ENCODE measurements at regions not wholly inside any gene's neighbourhood (a gene's known extent, or its start where the extent isn't known, plus 50 kb on each side); places are given as distances from the start of the nearest gene placed in this dataset.
"Not testable (repeated sequence)": the region's sequence is repeated elsewhere in the genome, so short reads cannot be mapped to it uniquely, and the experiment has no call there.

GRCh38 chr14:106470028-106470427, 943.6 kb downstream of the TMEM121 start:
- H3K9ac ChIP-seq (replicated peaks in 1 of 4; ENCODE audit: extremely low read depth in 1 of 4, low read depth in 3 of 4, low read length in 3 of 4); H3K23ac ChIP-seq (ENCODE audit: insufficient read length); H3K14ac ChIP-seq (ENCODE audit: insufficient read length); H3K9me3 ChIP-seq (ENCODE audit: insufficient read depth in 2 of 2, low read depth in 1 of 2, low read length in 1 of 2); H4K20me1 ChIP-seq (replicated peaks in 1 of 2; ENCODE audit: control insufficient read depth in 1 of 2, insufficient read depth in 2 of 2, low read length in 2 of 2); H3K4ac ChIP-seq (replicated peaks; ENCODE audit: insufficient read length, low read depth, low read length); H4K91ac ChIP-seq (replicated peaks; ENCODE audit: insufficient read length, low read length); H3K23me2 ChIP-seq (ENCODE audit: low read depth, low read length); H3K4me3 ChIP-seq (ENCODE audit: extremely low read depth in 1 of 4, insufficient read depth in 2 of 4, low read depth in 3 of 4, low read length in 4 of 4); H3K18ac ChIP-seq (ENCODE audit: extremely low read depth, low read length); H2BK120ac ChIP-seq (replicated peaks; ENCODE audit: low read depth, low read length); H2BK5ac ChIP-seq (ENCODE audit: low read depth, low read length); H3K56ac ChIP-seq (replicated peaks; ENCODE audit: insufficient read length, low read depth, low read length); H3K79me2 ChIP-seq (ENCODE audit: control insufficient read depth in 1 of 2, insufficient read depth in 2 of 2, low read length in 2 of 2); H3K4me1 ChIP-seq (replicated peaks in 1 of 4; ENCODE audit: control insufficient read depth in 3 of 4, insufficient read depth in 4 of 4, low read length in 3 of 4); H2AK5ac ChIP-seq (ENCODE audit: low read depth, low read length); H3K36me3 ChIP-seq (ENCODE audit: control insufficient read depth in 2 of 4, insufficient read depth in 4 of 4, low read length in 3 of 4); H2BK20ac ChIP-seq (ENCODE audit: low read length); POLR2A ChIA-PET (ENCODE audit: partially characterized antibody); H3K27ac ChIP-seq (ENCODE audit: low read depth, low read length); H3K4me2 ChIP-seq (ENCODE audit: insufficient read depth in 1 of 2, low read depth in 2 of 2, low read length in 2 of 2); H2BK12ac ChIP-seq (ENCODE audit: low read depth, low read length); H3K79me1 ChIP-seq (ENCODE audit: low read depth, low read length); H2AFZ ChIP-seq (ENCODE audit: low read length); FAIRE-seq; H4K8ac ChIP-seq (ENCODE audit: extremely low read depth, insufficient read depth, low read length); DNase-seq (ENCODE audit: low read depth in 1 of 2, low spot score in 2 of 2); H3K27me3 ChIP-seq (replicated peaks in 1 of 4; ENCODE audit: control insufficient read depth in 3 of 4, extremely low read depth in 1 of 4, insufficient read depth in 3 of 4, low read length in 3 of 4); H4K5ac ChIP-seq (ENCODE audit: insufficient read length, low read depth, low read length); H2BK15ac ChIP-seq (ENCODE audit: low read length): not testable (repeated sequence)
- WGBS, 2 experiments (ENCODE audit: extremely low coverage in 1 of 2, insufficient coverage in 1 of 2, insufficient read length in 1 of 2, insufficient replicate concordance in 2 of 2, low coverage in 1 of 2, low lambda C conversion rate in 2 of 2, missing lambda C conversion rate in 1 of 2): 64% methylated on average over 3 of the region's 3 CpGs; no CpG with 5 or more reads in 1 of the 2 experiments
- CTCF ChIA-PET (ENCODE audit: partially characterized antibody): interaction anchor here (0.9 to 1.2 kb wide), 2 partner anchors 44 to 92 kb away, joined by 3 to 4 read pairs; no protein-coding TSS in a partner anchor

GRCh38 chr14:106474261-106475028, 948.1 kb downstream of the TMEM121 start:
- H3K9ac ChIP-seq (replicated peaks in 1 of 4; ENCODE audit: extremely low read depth in 1 of 4, low read depth in 3 of 4, low read length in 3 of 4); H4K91ac ChIP-seq (replicated peaks; ENCODE audit: insufficient read length, low read length); H3K9me3 ChIP-seq (ENCODE audit: insufficient read depth in 2 of 2, low read depth in 1 of 2, low read length in 1 of 2); H3K18ac ChIP-seq (ENCODE audit: extremely low read depth, low read length); H3K4me1 ChIP-seq (replicated peaks in 1 of 4; ENCODE audit: control insufficient read depth in 3 of 4, insufficient read depth in 4 of 4, low read length in 3 of 4); H2BK15ac ChIP-seq (ENCODE audit: low read length); H2BK120ac ChIP-seq (replicated peaks; ENCODE audit: low read depth, low read length); H3K23me2 ChIP-seq (ENCODE audit: low read depth, low read length); H2BK12ac ChIP-seq (ENCODE audit: low read depth, low read length); H3K14ac ChIP-seq (ENCODE audit: insufficient read length); H2AK5ac ChIP-seq (ENCODE audit: low read depth, low read length); H3K36me3 ChIP-seq (ENCODE audit: control insufficient read depth in 2 of 4, insufficient read depth in 4 of 4, low read length in 3 of 4); H3K27ac ChIP-seq (ENCODE audit: low read depth, low read length); FAIRE-seq; CTCF ChIA-PET (ENCODE audit: partially characterized antibody); H3K4me2 ChIP-seq (ENCODE audit: insufficient read depth in 1 of 2, low read depth in 2 of 2, low read length in 2 of 2); H4K8ac ChIP-seq (ENCODE audit: extremely low read depth, insufficient read depth, low read length); H3K79me1 ChIP-seq (ENCODE audit: low read depth, low read length); DNase-seq (ENCODE audit: low read depth in 1 of 2, low spot score in 2 of 2); H2AFZ ChIP-seq (ENCODE audit: low read length); H3K4me3 ChIP-seq (ENCODE audit: extremely low read depth in 1 of 4, insufficient read depth in 2 of 4, low read depth in 3 of 4, low read length in 4 of 4); POLR2A ChIA-PET (ENCODE audit: partially characterized antibody); H3K4ac ChIP-seq (replicated peaks; ENCODE audit: insufficient read length, low read depth, low read length); H3K27me3 ChIP-seq (replicated peaks in 1 of 4; ENCODE audit: control insufficient read depth in 3 of 4, extremely low read depth in 1 of 4, insufficient read depth in 3 of 4, low read length in 3 of 4); H2BK5ac ChIP-seq (ENCODE audit: low read depth, low read length); H2BK20ac ChIP-seq (ENCODE audit: low read length); H3K23ac ChIP-seq (ENCODE audit: insufficient read length); H3K56ac ChIP-seq (replicated peaks; ENCODE audit: insufficient read length, low read depth, low read length); H4K20me1 ChIP-seq (replicated peaks in 1 of 2; ENCODE audit: control insufficient read depth in 1 of 2, insufficient read depth in 2 of 2, low read length in 2 of 2); H4K5ac ChIP-seq (ENCODE audit: insufficient read length, low read depth, low read length); H3K79me2 ChIP-seq (ENCODE audit: control insufficient read depth in 1 of 2, insufficient read depth in 2 of 2, low read length in 2 of 2): not testable (repeated sequence)
- WGBS, 2 experiments (ENCODE audit: extremely low coverage in 1 of 2, insufficient coverage in 1 of 2, insufficient read length in 1 of 2, insufficient replicate concordance in 2 of 2, low coverage in 1 of 2, low lambda C conversion rate in 2 of 2, missing lambda C conversion rate in 1 of 2): 83% methylated on average over 4 of the region's 6 CpGs; no CpG with 5 or more reads in 1 of the 2 experiments

Measured in H1 (cell line).